Caki2 (cell line): ENCODE measurements at regions not wholly inside any gene's neighbourhood (a gene's known extent, or its start where the extent isn't known, plus 50 kb on each side); places are given as distances from the start of the nearest gene placed in this dataset.

Experiments
- DNase-seq: peaks from one replicate; pipeline ENCODE4 v3.0.0-alpha.2; 2015; ENCODE audit warnings: low read depth
- in situ Hi-C: cut with HindIII; loops from 2 replicates; pipeline ENCODE4 v1.10.0; 2016; ENCODE audit warnings: low sequenced_read_pairs, low pct_unique_long_range_greater_than_20kb, mixed read lengths

GRCh38 chr1:106677721-106678120, 378.8 kb upstream of the PRMT6 start:
- in situ Hi-C loops = no loop called here
- DNase-seq = no peak

DNA sequence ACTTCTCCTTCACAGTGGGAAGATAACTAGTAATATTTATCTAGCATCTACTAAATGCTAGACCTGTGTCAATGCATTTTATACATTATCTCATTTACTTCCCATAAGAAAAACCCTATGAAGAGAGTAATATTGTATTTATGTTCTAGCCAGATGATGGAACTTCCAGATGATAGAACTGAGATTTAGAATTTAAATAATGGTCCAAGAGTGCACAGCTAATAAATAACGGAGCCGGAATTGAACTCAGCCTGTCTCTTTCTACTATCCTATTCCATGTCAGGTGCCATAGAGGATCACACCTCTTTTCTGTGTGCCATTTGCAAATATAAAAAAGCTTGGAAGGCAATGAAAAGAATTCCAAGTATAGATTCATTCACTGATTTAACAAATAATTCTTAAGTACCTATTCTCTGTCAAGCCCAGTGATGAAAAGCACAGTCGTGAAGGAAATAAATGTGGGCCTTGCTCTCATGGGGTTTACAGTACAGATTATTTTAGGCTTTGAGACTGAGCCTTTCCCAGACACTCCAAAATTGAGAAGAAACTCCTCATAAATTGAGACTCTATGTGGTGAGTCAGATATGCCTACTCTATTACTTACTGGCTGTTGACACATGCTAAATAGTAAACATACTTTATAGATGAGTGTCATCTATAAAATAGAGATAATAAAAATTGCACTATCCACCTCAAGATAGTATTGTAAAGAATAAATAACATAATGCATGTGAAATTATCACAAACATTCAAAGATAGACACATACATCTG, 378.0 kb upstream of the PRMT6 start:
- no peak for DNase-seq
- in situ Hi-C loops = no loop called here

DNA sequence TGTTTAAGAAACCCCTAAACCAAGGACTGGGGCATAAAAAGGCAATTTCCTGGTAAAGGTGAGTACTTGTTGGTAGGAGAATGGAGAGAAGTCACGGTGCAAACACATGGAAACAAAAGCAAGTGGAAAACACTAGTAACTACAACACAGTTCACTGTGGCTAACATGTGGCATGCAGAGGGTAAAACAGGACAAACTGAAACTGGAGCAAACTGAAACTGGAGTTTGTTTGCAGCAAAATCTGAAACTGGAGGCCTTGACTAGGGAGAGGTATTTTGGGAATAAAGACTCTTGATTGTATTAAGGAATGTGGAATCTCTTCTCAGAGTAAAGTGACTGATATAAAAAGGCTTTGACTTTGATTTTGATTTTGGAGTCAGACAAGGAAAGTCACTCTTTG, 376.3 kb upstream of the PRMT6 start:
- in situ Hi-C loops = no loop called here
- no peak for DNase-seq

DNA sequence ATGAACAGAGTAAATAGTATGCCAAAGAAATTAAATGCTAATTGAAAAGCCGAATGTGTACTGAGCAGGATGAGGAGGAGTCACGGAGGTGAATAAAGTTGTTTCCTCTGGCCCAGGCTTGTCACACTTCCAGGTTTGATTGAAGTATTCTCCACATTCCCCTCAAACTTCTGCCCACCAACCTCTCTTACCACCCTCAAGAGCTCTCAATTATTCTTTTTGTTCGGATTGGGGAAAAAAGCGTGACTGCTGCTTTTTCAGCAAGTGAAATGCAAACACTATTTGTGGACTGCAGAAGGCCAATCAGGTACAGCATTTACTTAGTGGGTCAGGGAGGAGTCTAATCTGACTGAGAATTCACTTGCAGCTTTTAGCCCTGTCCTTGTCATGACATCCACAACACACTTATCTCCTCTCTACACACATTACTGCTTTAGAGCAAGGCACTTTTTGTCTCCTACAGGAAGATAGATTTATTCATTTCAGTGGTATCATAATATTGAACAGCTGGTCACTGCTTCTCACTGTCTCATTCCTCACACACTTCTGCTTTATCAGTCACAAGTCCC, 375.6 kb upstream of the PRMT6 start:
- DNase-seq = no peak
- in situ Hi-C loops = no loop called here

DNA sequence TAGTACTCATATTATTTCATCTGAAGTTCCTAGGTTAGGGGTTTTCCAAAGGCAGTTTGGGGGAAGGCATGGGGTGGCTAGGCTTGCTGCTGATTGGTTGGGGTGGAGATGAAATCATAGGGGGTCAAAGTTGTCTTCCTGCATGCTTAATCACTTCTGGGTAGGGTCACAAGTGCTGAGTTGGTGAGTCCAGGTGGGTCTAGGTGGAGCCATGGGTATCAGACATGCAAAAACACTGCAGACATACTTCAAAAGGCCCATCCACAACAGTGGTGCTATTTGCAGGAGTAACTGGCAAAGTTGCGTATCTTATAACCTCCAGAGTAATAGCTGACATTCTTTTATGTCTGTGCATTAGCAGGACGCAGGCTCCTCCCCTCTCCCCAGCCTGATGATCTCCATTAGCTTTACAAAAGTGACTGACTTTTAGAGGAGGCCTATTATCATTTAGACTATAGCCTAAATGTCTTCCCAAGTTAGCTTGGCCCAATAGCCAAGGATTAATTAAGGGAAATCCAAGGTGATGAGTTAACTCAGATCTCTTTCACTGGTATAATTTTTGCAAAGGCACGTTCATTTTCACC, 374.4 kb upstream of the PRMT6 start:
- in situ Hi-C loops = no loop called here
- no peak for DNase-seq

GRCh38 chr1:106688446-106688845, 368.0 kb upstream of the PRMT6 start:
- no peak for DNase-seq
- in situ Hi-C loops = no loop called here

DNA sequence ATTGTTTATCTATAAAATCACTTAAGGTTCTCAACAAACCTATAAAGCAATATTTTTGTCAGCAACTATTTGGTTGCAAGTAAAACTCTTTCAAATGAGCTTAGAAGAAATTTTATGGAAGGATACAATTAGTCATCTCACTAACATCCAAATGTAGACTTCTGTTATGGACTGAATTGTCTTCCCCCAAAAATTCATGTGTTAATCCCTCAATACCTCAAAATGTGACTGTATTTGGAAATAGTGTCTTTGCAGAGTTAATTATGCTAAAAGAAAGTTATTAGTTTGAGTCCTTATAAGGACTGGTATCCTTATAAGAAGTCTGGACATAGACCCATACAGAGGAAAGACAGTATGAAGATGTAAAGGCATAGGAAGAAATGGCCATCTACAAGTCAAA, 357.8 kb upstream of the PRMT6 start:
- no peak for DNase-seq
- in situ Hi-C loops = no loop called here

DNA sequence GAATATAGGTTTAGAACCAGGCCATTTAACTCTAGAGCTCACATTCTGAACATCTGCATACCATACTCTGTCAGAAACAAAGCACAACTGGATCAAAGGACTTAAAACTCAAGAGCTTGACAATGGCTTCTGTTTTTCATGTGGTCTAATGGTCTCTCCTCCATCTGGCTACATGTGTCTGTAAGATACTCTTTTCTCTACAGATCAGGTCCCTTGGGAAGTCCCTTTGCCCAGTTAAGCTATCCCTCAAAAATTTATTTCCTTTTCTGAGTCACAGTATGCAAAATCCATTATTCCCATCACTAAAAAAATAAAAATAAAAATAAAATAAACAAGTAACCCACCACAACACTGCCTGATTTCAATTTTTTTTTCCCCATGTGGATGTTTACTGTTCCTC, 357.0 kb upstream of the PRMT6 start:
- in situ Hi-C loops = no loop called here
- no peak for DNase-seq

- DNase-seq = no peak
- in situ Hi-C loops = no loop called here
Observed at GRCh38 chr1:106700211-106700610, 356.3 kb upstream of the PRMT6 start.

GRCh38 chr1:106705971-106706370, 350.5 kb upstream of the PRMT6 start:
- DNase-seq = no peak
- in situ Hi-C loops = no loop called here

DNA sequence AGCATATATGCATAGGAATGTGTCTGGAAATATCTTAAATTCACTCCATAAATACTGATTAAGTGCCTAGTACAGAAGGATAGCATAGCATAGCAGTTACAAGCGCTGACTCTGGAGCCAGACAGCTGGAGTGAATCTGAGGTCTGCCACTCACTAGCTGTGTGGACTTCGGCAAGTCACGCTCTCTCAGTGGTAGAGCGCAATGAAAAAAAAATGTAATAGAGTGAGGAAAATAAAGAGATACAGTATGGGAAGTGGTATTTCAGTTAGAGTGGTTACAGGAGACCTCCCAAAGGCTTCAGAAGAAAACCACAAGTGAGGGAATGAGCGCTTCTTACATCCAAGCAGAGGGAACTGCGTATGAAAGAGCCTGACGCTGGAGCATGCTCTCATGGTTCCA, 338.9 kb upstream of the PRMT6 start:
- in situ Hi-C loops = no loop called here
- DNase-seq = no peak

DNA sequence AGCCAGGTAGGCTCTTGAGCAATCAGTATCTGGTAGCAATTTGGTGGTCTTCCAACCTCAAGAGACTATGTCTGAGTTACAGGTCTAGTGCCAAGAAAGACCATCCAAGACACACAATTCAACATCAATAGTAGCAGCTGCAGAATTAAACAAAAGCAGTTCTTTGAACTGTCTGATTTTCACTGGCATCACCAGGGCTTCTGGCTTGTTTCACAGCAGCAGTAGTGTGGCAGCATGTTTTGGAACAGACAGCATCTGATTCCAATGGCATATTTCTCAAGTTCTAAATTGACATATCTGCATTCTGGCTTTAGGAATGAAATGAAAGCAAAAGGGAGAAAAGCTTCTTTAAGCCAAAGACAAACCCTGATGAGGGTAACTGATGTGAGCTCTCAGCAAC, 334.7 kb upstream of the PRMT6 start:
- in situ Hi-C loops = no loop called here

DNA sequence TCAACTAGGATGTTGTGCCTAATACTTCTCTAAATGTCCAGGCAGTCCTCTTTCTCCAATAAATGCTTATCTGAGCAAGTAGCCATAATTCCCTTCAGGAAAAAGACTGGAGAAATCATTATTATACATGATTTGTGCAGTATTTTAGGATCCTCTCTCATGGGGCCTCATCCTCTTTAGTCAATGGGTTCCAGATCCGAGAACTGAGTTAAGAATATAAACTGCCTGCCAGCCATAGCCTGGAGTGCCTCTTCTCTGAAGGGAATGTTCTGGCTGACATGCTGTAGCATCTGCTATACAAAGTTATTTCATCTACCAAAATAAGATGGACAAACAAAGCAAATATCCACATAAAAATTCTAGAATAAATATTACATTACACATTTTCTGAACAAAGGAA, 334.0 kb upstream of the PRMT6 start:
- in situ Hi-C loops = no loop called here
- no peak for DNase-seq

More for the DNA sequence above, 334.7 kb upstream of the PRMT6 start:
- no peak for DNase-seq

DNA sequence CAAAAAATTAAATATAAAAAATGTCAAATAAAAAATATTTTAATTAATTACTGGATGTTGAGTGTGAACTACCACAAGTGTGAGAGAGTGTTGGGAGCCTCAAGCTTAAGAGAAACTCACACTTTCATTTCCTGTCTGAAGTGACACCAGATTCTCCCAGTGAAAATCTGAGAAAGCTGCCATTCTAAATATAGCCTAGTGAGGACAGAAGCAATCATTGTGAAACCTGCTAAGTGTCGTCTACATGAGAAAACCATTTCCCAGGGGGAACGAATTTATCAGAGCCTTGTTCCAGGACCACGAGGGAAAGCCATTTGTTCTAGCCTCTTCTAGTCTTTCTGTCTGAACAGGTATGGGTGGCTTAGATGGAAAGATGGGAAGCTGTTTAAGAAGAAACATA, 329.3 kb upstream of the PRMT6 start:
- in situ Hi-C loops = no loop called here
- DNase-seq = no peak

- in situ Hi-C loops = no loop called here
- DNase-seq = peak; percentile 20
Observed at GRCh38 chr1:106746448-106747085, 309.9 kb upstream of the PRMT6 start.

DNA sequence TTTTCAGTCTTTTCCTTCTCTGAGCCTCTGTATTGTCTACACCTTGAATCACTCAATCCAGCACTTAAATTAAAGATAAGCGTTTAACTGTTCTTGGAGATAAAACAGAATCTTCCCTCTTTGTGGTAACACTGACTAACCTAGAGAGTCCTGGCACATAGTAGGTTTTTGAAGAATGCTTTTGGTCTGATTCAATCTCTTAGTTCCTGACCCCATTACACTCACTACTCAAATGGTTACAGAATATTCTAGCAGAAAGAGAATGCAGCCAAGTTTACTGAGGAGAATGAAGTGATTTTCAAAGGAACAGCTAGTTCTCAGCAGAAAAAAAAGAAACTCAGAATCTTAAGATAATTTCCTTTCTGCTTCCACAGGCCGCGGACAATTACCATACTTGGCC, 309.2 kb upstream of the PRMT6 start:
- no peak for DNase-seq
- in situ Hi-C loops = no loop called here

GRCh38 chr1:106747791-106748190, 308.7 kb upstream of the PRMT6 start:
- no peak for DNase-seq
- in situ Hi-C loops = no loop called here

- in situ Hi-C loops = no loop called here
- DNase-seq = no peak
Observed at GRCh38 chr1:106748606-106749005, 307.9 kb upstream of the PRMT6 start.

- in situ Hi-C loops = no loop called here
- no peak for DNase-seq
Observed at GRCh38 chr1:106749491-106749890, 307.0 kb upstream of the PRMT6 start.
